ENCODE measurements at regions not wholly inside any gene's neighbourhood (a gene's known extent, or its start where the extent isn't known, plus 50 kb on each side); places are given as distances from the start of the nearest gene placed in this dataset.

GRCh38 chr18:77359561-77360314 lies 110.1 kb downstream of the GALR1 start:
- no peak for TF ChIP-seq CTCF (conservative IDR thresholded peaks at IDR 0.05; ENCODE audit: low read length)
- no peak for TF ChIP-seq EZH2phosphoT487 (IDR thresholded peaks at IDR 0.05; ENCODE audit: borderline replicate concordance, low read depth, low read length)
